MV-4-11 (cell line): ENCODE measurements at regions not wholly inside any gene's neighbourhood (a gene's known extent, or its start where the extent isn't known, plus 50 kb on each side); places are given as distances from the start of the nearest gene placed in this dataset.

Experiments
- DNase-seq: peaks from one replicate; lab custom pipeline; 2025; lab: John Stamatoyannopoulos, UW

DNA sequence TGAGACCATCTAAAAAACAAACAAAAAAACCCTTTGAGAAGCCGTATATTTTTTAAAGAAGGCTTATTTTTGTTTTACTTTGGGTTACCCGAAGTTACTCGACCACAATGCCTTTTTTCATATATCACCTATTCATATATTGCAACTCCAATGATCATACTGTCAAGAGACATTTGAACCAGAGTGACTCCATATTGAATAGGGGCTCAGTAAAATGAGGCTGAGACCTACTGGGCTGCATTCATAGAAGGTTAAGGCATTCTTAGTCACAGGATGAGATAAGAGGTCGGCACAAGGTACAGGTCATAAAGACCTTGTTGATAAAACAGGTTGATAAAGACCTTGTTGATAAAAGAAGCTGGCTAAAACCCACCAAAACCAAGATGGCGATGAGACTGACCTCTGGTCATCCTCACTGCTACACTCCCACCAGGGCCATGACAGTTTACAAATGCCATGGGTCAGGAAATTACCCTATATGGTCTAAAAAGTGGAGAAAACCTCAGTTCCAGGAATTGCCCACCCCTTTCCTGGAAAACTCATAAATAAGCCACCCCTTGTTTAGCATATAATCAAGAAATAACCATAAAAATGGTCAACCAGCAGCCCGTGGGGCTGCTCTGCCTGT, 50.0 kb upstream of the PKP2 start:
- DNase-seq, result no peak
